ENCODE measurements at regions not wholly inside any gene's neighbourhood (a gene's known extent, or its start where the extent isn't known, plus 50 kb on each side); places are given as distances from the start of the nearest gene placed in this dataset.
"Not testable (repeated sequence)": the region's sequence is repeated elsewhere in the genome, so short reads cannot be mapped to it uniquely, and the experiment has no call there.

DNA sequence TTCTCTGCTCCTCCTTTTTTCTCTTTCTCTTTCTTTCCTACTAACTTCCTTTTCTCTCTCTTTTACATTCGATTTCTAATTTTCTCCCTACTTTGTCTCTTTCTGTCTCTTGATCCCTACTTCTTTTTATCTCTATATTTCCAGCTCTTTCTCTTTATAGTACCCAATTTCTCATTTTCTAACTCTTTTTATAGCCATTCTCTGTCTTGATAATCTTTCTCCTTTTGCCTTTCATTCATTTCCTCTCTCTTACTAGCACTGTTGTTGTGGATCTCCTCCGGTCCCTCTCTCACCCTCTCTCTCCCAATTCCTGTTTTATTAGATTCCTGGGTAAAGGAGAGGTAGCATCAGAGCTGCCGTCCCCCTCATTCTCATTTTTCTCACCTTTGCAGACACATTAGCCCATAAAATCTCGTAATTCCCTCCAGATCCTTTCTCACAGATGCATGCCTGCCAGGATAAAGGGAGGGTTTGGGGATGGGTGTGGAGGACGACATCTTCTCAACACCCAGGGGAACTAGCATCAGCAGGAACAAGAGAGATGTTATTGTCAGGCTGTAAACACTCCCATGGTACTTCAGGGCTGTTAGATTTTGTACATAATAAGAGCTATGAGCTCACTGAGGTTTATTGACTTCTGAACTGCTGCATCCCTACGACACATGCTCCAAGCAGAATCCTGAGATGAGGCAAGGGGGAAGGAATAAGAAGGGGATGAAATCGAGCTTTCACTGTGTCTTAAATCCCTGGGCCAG lies 159.0 kb upstream of the GALNT2 start:
- CTCF ChIA-PET, result no interaction called here
- Mint-ChIP-seq H3K27ac (no peak overlapping the region), H3K9me3 (no peaks in the 10 kb centered on the region), H3K4me3 (no peak overlapping the region), H3K4me1 (ENCODE audit: low read depth) (no peaks in the 10 kb centered on the region), H3K36me3 (ENCODE audit: low read depth) (no peaks in the 10 kb centered on the region), H3K27me3 (peaks cover 15% of the 10 kb centered on the region)
- intact Hi-C loops (cut with micrococcal nuclease), result no loop called here
- ATAC-seq (no peak), DNase-seq (no peak)
- POLR2A ChIA-PET, result no interaction called here
- TF ChIP-seq, protein P1, sequence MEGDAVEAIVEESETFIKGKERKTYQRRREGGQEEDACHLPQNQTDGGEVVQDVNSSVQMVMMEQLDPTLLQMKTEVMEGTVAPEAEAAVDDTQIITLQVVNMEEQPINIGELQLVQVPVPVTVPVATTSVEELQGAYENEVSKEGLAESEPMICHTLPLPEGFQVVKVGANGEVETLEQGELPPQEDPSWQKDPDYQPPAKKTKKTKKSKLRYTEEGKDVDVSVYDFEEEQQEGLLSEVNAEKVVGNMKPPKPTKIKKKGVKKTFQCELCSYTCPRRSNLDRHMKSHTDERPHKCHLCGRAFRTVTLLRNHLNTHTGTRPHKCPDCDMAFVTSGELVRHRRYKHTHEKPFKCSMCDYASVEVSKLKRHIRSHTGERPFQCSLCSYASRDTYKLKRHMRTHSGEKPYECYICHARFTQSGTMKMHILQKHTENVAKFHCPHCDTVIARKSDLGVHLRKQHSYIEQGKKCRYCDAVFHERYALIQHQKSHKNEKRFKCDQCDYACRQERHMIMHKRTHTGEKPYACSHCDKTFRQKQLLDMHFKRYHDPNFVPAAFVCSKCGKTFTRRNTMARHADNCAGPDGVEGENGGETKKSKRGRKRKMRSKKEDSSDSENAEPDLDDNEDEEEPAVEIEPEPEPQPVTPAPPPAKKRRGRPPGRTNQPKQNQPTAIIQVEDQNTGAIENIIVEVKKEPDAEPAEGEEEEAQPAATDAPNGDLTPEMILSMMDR (IDR thresholded peaks at IDR 0.05), result no peak

DNA sequence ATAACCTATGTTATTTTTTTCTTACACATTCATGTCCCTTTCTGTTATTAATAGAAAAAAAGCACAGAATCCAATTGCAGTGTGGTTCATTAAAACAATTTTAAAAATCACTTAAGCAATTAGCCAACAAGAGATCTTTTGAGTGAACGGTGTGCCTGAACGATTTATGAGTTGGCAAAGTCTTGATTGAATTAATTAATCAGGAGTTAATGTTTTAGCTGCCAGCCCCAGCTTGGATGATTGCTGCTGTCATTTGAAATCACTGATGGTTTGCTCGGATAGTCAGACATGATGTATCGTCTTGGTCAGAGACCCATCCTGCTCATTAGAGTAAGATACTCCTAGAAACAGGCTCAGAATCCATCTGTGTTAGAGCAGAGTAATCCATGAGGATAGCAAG lies 158.3 kb upstream of the GALNT2 start:
- TF ChIP-seq, protein P1 (IDR thresholded peaks at IDR 0.05), result no peak
- ChIA-PET CTCF (interaction anchor here (1.5 kb wide), 1 partner anchor 11 kb away, joined by 5 read pairs; no protein-coding TSS in a partner anchor), POLR2A (no interaction called here)
- Mint-ChIP-seq H3K4me3 (no peak overlapping the region), H3K36me3 (ENCODE audit: low read depth) (no peaks in the 10 kb centered on the region), H3K9me3 (no peaks in the 10 kb centered on the region), H3K4me1 (ENCODE audit: low read depth) (no peaks in the 10 kb centered on the region), H3K27ac (no peak overlapping the region), H3K27me3 (peaks cover 15% of the 10 kb centered on the region)
- DNase-seq, result no peak
- ATAC-seq, result no peak
- intact Hi-C loops (cut with micrococcal nuclease), result no loop called here

DNA sequence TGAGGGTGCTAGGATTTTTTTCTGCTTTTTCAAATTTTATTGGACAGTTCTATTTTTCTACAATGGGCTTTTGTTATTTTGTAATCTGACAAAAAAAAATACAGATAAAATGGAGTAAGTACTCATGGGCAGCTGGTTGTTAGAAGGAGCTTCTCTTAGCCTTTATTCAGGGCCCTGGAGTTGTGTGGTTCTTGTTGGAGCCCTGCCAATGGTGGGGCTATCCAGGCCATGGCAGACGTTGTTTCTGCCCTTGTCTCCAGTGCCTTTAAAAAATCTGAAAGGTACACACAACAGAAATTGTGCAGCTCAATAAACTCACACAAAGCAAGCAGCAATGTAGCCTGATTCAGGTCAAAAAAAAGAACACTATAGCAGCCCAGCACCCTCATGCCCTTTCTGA lies 153.5 kb upstream of the GALNT2 start:
- Mint-ChIP-seq H3K4me1 (ENCODE audit: low read depth) (no peaks in the 10 kb centered on the region), H3K9me3 (no peaks in the 10 kb centered on the region), H3K4me3 (no peak overlapping the region), H3K27me3 (peaks cover 3% of the 10 kb centered on the region), H3K27ac (no peak overlapping the region), H3K36me3 (ENCODE audit: low read depth) (no peaks in the 10 kb centered on the region)
- TF ChIP-seq, protein P1 (IDR thresholded peaks at IDR 0.05), result no peak
- ATAC-seq (no peak), DNase-seq (no peak)
- ChIA-PET CTCF (no interaction called here), POLR2A (no interaction called here)
- intact Hi-C loops (cut with micrococcal nuclease), result no loop called here

DNA sequence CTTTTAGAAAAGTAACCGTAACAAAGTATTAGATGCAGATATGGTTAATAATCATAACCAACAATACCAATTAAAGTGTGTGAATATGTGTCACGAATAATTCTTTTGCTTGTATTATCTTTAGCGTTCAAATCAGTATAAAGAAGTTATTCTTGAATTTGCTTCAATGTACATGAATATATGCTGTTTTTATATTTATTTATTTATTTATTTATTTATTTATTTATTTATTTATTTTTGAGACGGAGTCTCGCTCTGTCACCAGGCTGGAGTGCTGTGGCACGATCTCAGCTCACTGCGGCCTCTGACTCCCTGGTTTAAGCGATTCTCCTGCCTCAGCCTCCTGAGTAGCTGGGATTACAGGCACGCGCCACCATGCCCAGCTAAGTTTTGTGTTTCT lies 147.6 kb upstream of the GALNT2 start:
- POLR2A ChIA-PET; H3K36me3 Mint-ChIP-seq (ENCODE audit: low read depth); DNase-seq; intact Hi-C loops (cut with micrococcal nuclease); H3K27me3 Mint-ChIP-seq; H3K9me3 Mint-ChIP-seq; H3K4me3 Mint-ChIP-seq; ATAC-seq; H3K27ac Mint-ChIP-seq; H3K4me1 Mint-ChIP-seq (ENCODE audit: low read depth): not testable (repeated sequence)
- CTCF ChIA-PET, result interaction anchor here (1.3 kb wide), 1 partner anchor 19 kb away, joined by 3 read pairs; no protein-coding TSS in a partner anchor

DNA sequence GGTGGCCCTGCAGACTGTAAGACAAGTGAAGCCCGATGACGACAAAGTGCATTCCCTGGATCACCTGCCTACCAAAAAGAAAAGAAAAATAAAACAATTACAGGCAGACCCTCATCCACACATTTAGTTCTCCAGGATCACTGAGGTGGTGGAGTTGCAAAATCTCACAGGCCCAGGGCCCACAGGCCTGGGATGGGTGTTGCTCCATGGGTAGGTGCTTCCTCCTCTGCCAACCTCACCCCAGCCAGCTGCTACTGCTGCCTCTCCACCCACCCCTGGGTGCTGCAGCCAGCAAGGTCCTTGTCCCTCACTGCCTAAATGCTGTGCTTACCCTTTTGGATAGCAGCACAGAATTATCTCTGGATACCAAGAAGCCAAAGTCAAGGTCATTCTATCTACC lies 146.4 kb upstream of the GALNT2 start:
- Mint-ChIP-seq H3K36me3 (ENCODE audit: low read depth) (no peaks in the 10 kb centered on the region), H3K4me1 (ENCODE audit: low read depth) (no peaks in the 10 kb centered on the region), H3K27me3 (peaks cover 3% of the 10 kb centered on the region), H3K27ac (no peak overlapping the region), H3K9me3 (no peaks in the 10 kb centered on the region), H3K4me3 (no peak overlapping the region)
- POLR2A ChIA-PET, result no interaction called here
- intact Hi-C loops (cut with micrococcal nuclease), result no loop called here
- no peak for ATAC-seq
- CTCF ChIA-PET, result no interaction called here
- TF ChIP-seq, protein P1 (IDR thresholded peaks at IDR 0.05), result no peak
- no peak for DNase-seq

Data from activated CD8-positive, alpha-beta T cell treated with anti-CD3 and anti-CD28 coated beads for 36 hours (primary cell).